SK-N-SH (cell line): ENCODE measurements at regions not wholly inside any gene's neighbourhood (a gene's known extent, or its start where the extent isn't known, plus 50 kb on each side); places are given as distances from the start of the nearest gene placed in this dataset.

Source experiments
- CTCF ChIP-seq: fragments of 200-600 bp; sonication (generic); IDR thresholded peaks from 2 replicates; pipeline ENCODE4 v1.6.1; 2017; ENCODE audit warnings: antibody characterized with exemption, mild to moderate bottlenecking, moderate library complexity
- EP300 ChIP-seq, 2 experiments: IDR thresholded peaks; 2 replicates each; pipeline versions ENCODE4 v1.4.0 to v1.6.1; 2012; ENCODE audit warnings: borderline replicate concordance in 1 of 2, low read depth in 1 of 2, low read length in 1 of 2
- EZH2phosphoT487 ChIP-seq: fragments of 200-600 bp; sonication (generic); IDR thresholded peaks from 2 replicates; pipeline ENCODE4 v1.6.1; 2017; ENCODE audit warnings: low read depth, mixed run types, mild to moderate bottlenecking, antibody characterized with exemption, moderate library complexity, borderline replicate concordance
- GABPA ChIP-seq: IDR thresholded peaks from 2 replicates; pipeline ENCODE4 v1.4.0; 2012; ENCODE audit warnings: low read depth, mild to moderate bottlenecking
- JUND ChIP-seq: IDR thresholded peaks from 2 replicates; pipeline ENCODE4 v1.4.0; 2012
- MAX ChIP-seq: IDR thresholded peaks from 2 replicates; pipeline ENCODE4 v1.4.0; 2012; ENCODE audit warnings: low read depth
- POLR2AphosphoS5 ChIP-seq: IDR thresholded peaks from 2 replicates; pipeline ENCODE4 v1.6.1; 2012; ENCODE audit warnings: low read depth, low read length
- TAF1 ChIP-seq: IDR thresholded peaks from 2 replicates; pipeline ENCODE4 v1.6.1; 2012; ENCODE audit warnings: low read depth, mild to moderate bottlenecking, low read length, moderate library complexity, borderline replicate concordance
- TCF12 ChIP-seq: IDR thresholded peaks from 2 replicates; pipeline ENCODE4 v1.4.0; 2012
- YY1 ChIP-seq: IDR thresholded peaks from 2 replicates; pipeline ENCODE4 v1.4.0; 2012; ENCODE audit warnings: low read depth, mild to moderate bottlenecking

GRCh38 chr3:177981576-177981975, 554.7 kb upstream of the KCNMB2 start:
- no peak for TF ChIP-seq TCF12
- TF ChIP-seq MAX = no peak
- no peak for TF ChIP-seq CTCF
- no peak for TF ChIP-seq GABPA
- no peak for TF ChIP-seq EP300 (IDR thresholded peaks at IDR 0.05; ENCODE audit: borderline replicate concordance in 1 of 2, low read depth in 1 of 2, low read length in 1 of 2)
- no peak for TF ChIP-seq JUND
- no peak for TF ChIP-seq TAF1
- no peak for TF ChIP-seq POLR2AphosphoS5
- TF ChIP-seq YY1 = no peak
- TF ChIP-seq EZH2phosphoT487 = no peak
